KMS-11 (cell line): ENCODE measurements at regions not wholly inside any gene's neighbourhood (a gene's known extent, or its start where the extent isn't known, plus 50 kb on each side); places are given as distances from the start of the nearest gene placed in this dataset.

Experiments
- H2AFZ ChIP-seq: fragments of 200-600 bp; sonication (generic); 2 replicates; pipeline ENCODE4 v1.6.1; 2016; ENCODE audit warnings: antibody characterized with exemption, mixed run types, low read depth
- H3K27ac ChIP-seq: fragments of 200-600 bp; sonication (generic); 2 replicates; pipeline ENCODE4 v1.6.1; 2016; ENCODE audit warnings: mild to moderate bottlenecking, mixed run types
- H3K27me3 ChIP-seq: fragments of 200-600 bp; sonication (generic); 2 replicates; pipeline ENCODE4 v1.6.1; 2017; ENCODE audit warnings: mild to moderate bottlenecking, low read depth, mixed run types, moderate library complexity; ENCODE audit not compliant: insufficient read depth
- H3K36me3 ChIP-seq: fragments of 200-600 bp; sonication (generic); 2 replicates; pipeline ENCODE4 v1.6.1; 2017; ENCODE audit warnings: mild to moderate bottlenecking, mixed run types; ENCODE audit not compliant: insufficient read depth
- H3K4me1 ChIP-seq: fragments of 200-600 bp; sonication (generic); 2 replicates; pipeline ENCODE4 v1.6.1; 2016; ENCODE audit warnings: mild to moderate bottlenecking, low read depth, mixed run types; ENCODE audit not compliant: poor library complexity, severe bottlenecking
- H3K4me2 ChIP-seq: fragments of 200-600 bp; sonication (generic); 2 replicates; pipeline ENCODE4 v1.7.0; 2016; ENCODE audit warnings: mild to moderate bottlenecking, mixed run types
- H3K4me3 ChIP-seq: fragments of 200-600 bp; sonication (generic); IDR thresholded peaks from 2 replicates; pipeline ENCODE4 v1.6.1; 2017; ENCODE audit warnings: low read depth, low read length, mixed read lengths; ENCODE audit not compliant: insufficient read depth
- H3K79me2 ChIP-seq: fragments of 200-600 bp; sonication (generic); 2 replicates; pipeline ENCODE4 v1.6.1; 2016; ENCODE audit warnings: low read depth, mixed run types; ENCODE audit not compliant: insufficient read depth
- H3K9ac ChIP-seq: fragments of 200-600 bp; sonication (generic); 2 replicates; pipeline ENCODE4 v1.6.1; 2016; ENCODE audit warnings: mild to moderate bottlenecking, mixed run types
- H4K20me1 ChIP-seq: fragments of 200-600 bp; sonication (generic); 2 replicates; pipeline ENCODE4 v1.6.1; 2016; ENCODE audit warnings: mild to moderate bottlenecking, mixed run types; ENCODE audit not compliant: insufficient read depth
- TF ChIP-seq, protein P1 (sequence below): fragments of 200-600 bp; sonication (generic); conservative IDR thresholded peaks from 2 replicates; pipeline ENCODE4 v1.6.1; 2017; ENCODE audit warnings: low read depth, mild to moderate bottlenecking, antibody characterized with exemption, low read length, moderate library complexity, mixed read lengths

GRCh38 chr4:186949847-186950246, 226.2 kb upstream of the FAT1 start:
- Histone ChIP-seq H3K4me2 (no peak overlapping the region), H3K79me2 (no peaks in the 10 kb centered on the region), H3K4me1 (no peaks in the 10 kb centered on the region), H3K36me3 (no peaks in the 10 kb centered on the region), H2AFZ (no peak overlapping the region), H3K9ac (no peak overlapping the region), H3K27me3 (no peaks in the 10 kb centered on the region), H4K20me1 (no peaks in the 10 kb centered on the region), H3K27ac (no peak overlapping the region), H3K4me3 (no peak overlapping the region)
- TF ChIP-seq, protein P1, sequence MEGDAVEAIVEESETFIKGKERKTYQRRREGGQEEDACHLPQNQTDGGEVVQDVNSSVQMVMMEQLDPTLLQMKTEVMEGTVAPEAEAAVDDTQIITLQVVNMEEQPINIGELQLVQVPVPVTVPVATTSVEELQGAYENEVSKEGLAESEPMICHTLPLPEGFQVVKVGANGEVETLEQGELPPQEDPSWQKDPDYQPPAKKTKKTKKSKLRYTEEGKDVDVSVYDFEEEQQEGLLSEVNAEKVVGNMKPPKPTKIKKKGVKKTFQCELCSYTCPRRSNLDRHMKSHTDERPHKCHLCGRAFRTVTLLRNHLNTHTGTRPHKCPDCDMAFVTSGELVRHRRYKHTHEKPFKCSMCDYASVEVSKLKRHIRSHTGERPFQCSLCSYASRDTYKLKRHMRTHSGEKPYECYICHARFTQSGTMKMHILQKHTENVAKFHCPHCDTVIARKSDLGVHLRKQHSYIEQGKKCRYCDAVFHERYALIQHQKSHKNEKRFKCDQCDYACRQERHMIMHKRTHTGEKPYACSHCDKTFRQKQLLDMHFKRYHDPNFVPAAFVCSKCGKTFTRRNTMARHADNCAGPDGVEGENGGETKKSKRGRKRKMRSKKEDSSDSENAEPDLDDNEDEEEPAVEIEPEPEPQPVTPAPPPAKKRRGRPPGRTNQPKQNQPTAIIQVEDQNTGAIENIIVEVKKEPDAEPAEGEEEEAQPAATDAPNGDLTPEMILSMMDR = no peak

DNA sequence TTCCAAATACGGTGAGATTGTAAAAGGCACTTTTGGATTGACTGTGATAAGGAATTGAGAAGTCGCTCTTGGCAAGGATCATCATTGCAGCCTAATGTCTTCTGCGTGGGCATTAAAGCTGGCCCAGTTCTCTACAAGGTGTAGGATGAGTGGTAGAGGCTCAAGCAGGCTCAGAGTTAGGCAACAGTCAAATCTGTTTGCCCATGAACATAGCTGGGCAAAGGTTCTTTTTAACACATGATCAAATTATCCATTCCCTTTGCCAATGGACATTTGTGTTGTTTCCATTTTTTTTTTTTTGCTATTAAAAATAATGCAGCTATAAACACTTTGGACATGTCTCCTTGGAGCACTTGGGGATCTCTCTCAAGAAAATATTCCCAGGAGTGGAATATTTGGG, 229.1 kb upstream of the FAT1 start:
- TF ChIP-seq, protein P1 = no peak
- no peak overlapping the region for H3K9ac ChIP-seq
- H4K20me1 ChIP-seq = no peaks in the 10 kb centered on the region

GRCh38 chr4:186953599-186954260, 230.1 kb upstream of the FAT1 start:
- Histone ChIP-seq H3K9ac (no peak overlapping the region), H3K4me2 (no peak overlapping the region), H3K4me1 (no peaks in the 10 kb centered on the region), H2AFZ (no peak overlapping the region), H3K36me3 (no peaks in the 10 kb centered on the region), H3K4me3 (no peak overlapping the region), H4K20me1 (no peaks in the 10 kb centered on the region), H3K27me3 (no peaks in the 10 kb centered on the region), H3K27ac (no peak overlapping the region), H3K79me2 (no peaks in the 10 kb centered on the region)
- TF ChIP-seq, protein P1 = no peak

More for the DNA sequence above, 229.1 kb upstream of the FAT1 start:
- H3K79me2 ChIP-seq = no peaks in the 10 kb centered on the region
- H3K36me3 ChIP-seq = no peaks in the 10 kb centered on the region
- no peak overlapping the region for H3K4me3 ChIP-seq
- no peak overlapping the region for H2AFZ ChIP-seq
- H3K27me3 ChIP-seq = no peaks in the 10 kb centered on the region
- no peak overlapping the region for H3K27ac ChIP-seq
- H3K4me2 ChIP-seq = no peak overlapping the region
- no peaks in the 10 kb centered on the region for H3K4me1 ChIP-seq

GRCh38 chr4:186954509-186954908, 230.9 kb upstream of the FAT1 start:
- Histone ChIP-seq H3K27ac (no peak overlapping the region), H3K36me3 (no peaks in the 10 kb centered on the region), H3K27me3 (no peaks in the 10 kb centered on the region), H3K4me3 (no peak overlapping the region), H4K20me1 (no peaks in the 10 kb centered on the region), H3K79me2 (no peaks in the 10 kb centered on the region), H2AFZ (no peak overlapping the region), H3K4me2 (no peak overlapping the region), H3K9ac (no peak overlapping the region), H3K4me1 (no peaks in the 10 kb centered on the region)
- TF ChIP-seq, protein P1 = no peak
